PC-3 (cell line): ENCODE measurements at regions not wholly inside any gene's neighbourhood (a gene's known extent, or its start where the extent isn't known, plus 50 kb on each side); places are given as distances from the start of the nearest gene placed in this dataset.

ENCODE experiments used
- CTCF ChIP-seq: fragments of 300-600 bp; sonication (generic); conservative IDR thresholded peaks from 2 replicates; pipeline ENCODE4 v1.5.1; 2017; ENCODE audit warnings: antibody characterized with exemption, low read depth, mild to moderate bottlenecking, low read length
- EZH2 ChIP-seq: fragments of 300-600 bp; sonication (generic); IDR thresholded peaks from one replicate; pipeline ENCODE4 v1.6.1; 2017; ENCODE audit warnings: antibody characterized with exemption, mild to moderate bottlenecking, low read length; ENCODE audit not compliant: unreplicated experiment

- TF ChIP-seq CTCF = no peak
- TF ChIP-seq EZH2 = no peak
Measured at GRCh38 chr20:48293671-48294070, 508.4 kb upstream of the SULF2 start.
